ENCODE measurements at regions not wholly inside any gene's neighbourhood (a gene's known extent, or its start where the extent isn't known, plus 50 kb on each side); places are given as distances from the start of the nearest gene placed in this dataset.
"Not testable (repeated sequence)": the region's sequence is repeated elsewhere in the genome, so short reads cannot be mapped to it uniquely, and the experiment has no call there.

DNA sequence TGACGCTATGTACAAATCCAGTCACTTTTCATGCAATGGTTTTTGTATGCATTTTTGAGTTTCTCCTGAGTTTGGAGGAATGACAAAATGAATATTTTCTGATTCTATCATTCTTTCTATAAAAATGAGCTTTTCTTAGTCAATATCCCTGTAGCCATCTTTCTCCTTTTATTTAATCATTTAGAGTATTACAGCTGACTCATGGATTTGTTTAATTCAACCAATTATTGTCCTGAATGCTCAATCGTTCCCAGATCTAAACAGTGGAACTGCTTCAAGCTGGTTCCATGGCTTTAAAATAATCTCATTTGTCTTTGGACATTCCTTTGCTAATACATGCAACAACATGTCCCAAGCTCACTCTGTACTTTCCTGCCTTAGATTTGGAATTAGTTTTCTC lies 368.8 kb downstream of the ADCYAP1 start:
- DNase-seq (ENCODE audit: low read depth in 2 of 2), result no peak

DNA sequence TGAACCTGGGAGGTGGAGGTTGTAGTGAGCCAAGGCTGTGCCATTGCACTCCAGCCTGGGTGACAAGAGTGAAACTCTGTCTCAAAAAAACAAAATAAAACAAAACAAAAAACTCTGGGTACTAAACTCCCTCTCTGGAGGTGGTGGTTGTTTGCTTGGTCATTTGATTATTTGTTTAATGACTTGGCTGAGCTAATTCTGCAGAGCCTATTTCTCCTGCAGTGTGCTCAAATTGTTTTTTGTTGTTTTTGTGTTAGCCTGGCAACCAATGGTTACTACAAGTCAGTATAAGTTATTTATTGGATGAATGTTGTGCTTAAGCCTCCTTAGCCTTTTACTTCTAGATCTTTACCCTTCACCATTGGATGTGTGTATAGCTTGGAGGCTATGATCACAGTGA lies 387.5 kb downstream of the ADCYAP1 start:
- no peak for DNase-seq (ENCODE audit: low read depth in 2 of 2)

DNA sequence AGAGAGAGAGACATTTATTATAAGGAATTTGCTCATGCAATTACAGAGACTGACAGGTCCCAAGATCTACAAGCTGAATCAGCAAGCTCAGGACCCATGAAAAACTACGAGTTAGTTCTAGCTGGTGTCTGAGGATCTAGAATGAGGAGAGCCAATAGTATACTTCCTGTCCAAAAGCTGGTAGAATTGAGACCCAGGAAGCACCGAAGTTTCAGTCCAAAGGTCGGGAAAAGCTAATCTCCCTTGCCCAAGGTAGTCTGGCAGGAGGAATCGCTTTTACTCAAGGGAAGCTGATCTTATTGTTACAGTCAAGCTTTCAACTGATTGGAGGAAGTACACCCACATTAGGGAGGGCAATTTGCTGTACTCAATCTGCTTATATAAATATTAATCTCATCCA lies 389.6 kb downstream of the ADCYAP1 start:
- DNase-seq (ENCODE audit: low read depth in 2 of 2), result no peak

DNA sequence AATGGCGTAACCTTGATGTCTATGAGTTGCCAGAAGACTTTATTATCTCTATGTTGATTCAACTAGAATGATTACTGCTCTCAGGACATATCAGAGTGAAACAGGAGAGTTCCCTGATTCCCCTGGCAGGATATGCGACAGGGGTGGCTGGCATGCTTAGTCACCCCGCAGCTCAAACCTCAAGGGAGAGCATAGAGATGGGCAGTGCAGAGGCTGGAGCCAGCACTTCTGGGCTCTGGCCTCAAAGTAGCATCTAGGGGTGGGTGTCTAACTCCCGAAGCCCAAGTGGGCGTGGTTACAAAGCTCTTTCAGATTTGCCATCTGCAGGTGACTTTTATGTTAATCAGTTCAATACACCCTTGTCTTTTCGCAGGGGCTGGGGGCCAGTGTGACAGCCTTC lies 391.6 kb downstream of the ADCYAP1 start:
- no peak for DNase-seq (ENCODE audit: low read depth in 2 of 2)

DNA sequence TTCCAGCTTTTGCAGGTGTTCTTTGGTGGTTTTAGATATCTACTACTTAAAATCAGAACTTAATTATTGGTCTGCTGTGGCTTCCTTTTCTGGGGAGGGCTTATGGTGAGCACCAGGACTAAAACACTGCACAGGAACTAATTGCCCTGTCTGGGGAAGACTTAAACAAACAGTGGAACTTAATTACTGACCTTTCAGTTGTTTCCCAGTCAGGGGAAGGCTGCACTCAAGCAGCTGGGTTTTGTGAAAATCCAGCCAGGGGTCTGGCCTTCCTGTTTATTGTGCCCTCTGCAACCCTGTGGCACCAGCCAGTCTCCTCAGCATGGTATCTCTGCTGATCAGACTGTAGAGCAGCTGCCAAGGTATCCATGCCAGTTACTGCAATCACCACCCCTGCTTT lies 398.2 kb downstream of the ADCYAP1 start:
- DNase-seq (ENCODE audit: low read depth in 2 of 2), result no peak

DNA sequence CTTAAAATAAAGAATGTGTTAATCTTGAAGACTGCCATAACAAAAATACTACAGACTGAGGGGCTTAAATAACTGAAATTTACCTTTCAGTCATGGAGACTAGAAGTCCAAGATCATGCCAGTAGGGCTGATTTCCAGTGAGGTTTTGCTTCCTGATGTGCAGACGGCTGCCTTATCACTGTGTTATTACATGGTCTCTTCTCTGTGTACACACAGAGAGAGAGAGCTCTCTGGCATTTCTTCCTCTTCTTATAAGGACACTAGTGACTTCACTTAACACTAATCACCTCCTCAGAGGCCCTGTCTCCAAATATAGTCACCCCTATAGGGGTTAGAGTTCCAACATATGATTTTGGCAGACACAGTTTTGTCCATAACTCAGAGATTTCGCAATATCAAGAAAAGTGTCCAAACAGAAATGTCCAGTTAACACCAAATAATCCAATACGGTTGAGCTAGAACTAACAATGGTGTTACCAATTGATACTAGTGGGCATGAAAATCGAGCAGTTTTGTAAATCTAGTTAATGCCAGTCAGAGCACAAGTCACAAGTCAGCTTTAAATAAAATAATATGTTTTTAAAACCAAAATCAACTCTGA lies 399.8 kb downstream of the ADCYAP1 start:
- DNase-seq (ENCODE audit: low read depth in 2 of 2), result no peak

DNA sequence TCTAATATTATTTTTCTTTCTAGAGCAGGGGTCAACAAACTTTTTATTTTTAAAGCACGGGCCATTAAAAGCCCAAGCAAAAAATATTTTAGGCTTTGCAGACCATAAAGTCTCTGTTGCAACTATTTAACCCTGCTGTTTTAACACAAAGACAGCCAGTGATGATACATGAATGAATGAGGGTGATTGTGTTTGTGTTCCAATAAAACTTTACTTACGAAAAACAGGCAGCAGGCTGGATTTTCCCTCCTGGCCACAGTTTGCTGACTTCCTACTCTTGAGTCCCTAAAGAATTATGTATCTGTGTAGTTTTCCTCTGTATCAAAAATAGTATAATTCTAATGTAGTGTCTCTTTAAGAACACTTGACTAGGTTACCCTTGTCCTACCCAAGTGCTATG lies 402.0 kb downstream of the ADCYAP1 start:
- DNase-seq (ENCODE audit: low read depth in 2 of 2), result no peak

DNA sequence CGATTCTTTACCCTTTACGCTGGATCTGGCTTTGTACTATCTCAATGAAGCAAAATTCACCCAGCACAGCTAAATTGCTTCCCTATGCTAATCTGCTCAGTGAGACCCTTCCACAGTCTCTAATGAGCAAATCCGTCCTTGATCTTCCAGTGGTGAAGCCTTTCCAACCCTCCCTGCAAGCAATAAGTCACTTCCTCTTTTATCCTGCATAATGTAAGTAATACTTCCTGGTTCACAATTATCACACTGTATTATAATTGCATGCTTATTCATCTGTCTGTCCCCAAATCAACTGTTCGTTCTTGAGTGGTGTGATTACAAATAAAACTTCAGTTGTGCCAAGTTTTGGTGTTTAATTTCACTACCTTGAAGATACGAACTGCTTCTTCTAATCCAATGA lies 404.0 kb downstream of the ADCYAP1 start:
- no peak for DNase-seq (ENCODE audit: low read depth in 2 of 2)

DNA sequence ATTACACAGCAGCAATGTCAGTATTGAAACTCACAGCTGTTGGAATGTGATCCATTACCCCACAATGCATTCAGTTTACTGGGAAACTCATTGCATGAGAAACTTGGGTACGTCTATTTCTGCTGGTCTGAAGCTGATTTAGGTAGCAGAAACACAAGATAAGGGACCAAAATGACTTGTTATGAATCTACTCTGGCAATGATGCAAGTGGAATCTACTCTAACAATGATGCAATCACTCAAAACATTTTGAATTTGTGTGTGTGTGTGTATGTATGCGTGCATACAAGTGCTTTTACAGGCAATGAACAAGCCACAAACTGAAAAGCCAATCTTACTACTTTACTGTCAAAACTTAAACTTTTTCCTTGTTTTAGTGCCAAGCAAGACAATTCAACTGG lies 406.7 kb downstream of the ADCYAP1 start:
- DNase-seq (ENCODE audit: low read depth in 2 of 2), result no peak

DNA sequence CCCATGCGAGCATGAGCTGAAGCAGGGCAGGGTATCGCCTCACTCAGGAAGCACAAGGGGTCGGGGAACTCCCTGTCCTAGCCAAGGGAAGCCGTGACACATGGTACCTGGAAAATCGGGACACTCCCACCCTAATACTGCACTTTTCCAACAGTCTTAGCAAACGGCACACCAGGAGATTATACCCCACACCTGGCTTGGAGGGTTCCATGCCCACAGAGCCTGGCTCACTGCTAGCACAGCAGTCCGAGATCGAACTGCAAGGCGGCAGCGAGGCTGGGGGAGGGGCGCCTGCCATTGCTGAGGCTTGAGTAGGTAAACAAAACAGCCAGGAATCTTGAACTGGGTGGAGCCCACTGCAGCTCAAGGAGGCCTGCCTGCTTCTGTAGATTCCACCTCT lies 430.7 kb downstream of the ADCYAP1 start:
- DNase-seq (ENCODE audit: low read depth in 2 of 2), result not testable (repeated sequence)

DNA sequence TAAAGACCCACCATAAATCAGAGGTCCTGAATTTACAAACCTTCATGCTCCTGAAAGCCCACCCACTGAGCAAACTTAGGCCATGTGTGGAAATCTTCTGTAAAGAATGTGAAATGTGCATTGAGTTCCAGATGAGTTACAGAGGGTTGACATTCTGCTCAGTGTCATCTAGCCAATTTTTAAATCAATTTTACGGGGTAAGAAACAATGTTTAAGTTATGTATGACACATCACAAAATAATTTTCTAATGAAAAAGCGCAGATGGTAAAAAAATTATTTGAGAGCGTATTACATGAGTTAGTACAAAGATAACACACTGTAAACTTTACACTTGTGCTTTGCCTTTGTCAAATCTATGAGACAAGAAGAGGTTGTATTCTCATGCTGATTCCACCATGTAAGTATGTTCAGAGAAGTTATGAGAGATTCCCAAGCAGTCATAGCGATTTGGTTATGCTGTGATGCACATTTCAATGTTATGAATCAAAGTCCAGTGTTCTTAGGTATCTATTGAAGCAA lies 446.3 kb downstream of the ADCYAP1 start:
- no peak for DNase-seq (ENCODE audit: low read depth in 2 of 2)

DNA sequence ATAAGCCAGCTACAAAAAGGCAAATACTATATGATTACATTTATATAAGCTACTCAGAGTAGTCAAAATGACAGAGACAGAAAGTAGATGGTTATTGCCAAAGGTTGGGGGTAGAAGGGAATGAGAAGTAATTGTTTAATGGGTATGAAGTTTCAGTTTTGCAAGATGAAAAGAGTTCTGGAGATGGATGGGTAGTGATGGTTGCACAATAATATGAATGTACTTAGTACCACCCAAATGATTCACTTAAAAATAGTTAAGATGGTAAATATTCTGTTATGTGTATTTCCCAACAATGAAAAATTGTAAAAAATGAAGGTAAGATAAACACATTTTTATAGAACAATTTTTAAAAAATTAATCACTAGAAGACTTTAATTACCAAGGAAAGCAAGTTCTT lies 448.4 kb downstream of the ADCYAP1 start:
- DNase-seq (ENCODE audit: low read depth in 2 of 2), result no peak

DNA sequence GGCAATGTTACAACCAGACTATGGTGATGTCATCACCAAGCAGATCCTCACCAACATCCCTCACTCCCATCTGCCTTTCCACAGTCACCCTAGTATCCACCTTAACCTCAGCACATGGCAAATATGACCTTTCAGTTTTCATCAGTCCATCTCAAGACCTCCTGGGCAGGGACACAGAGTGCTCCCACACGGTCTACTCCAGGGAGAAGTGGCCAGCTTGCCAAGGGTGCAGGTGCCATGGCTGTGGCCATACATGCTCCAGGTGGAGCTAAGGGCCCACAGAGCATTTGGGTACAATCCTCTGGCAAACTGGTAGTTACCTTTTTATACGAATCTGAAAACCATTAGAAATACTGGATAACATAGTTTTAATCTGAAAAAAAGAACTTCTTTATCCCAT lies 453.1 kb downstream of the ADCYAP1 start:
- DNase-seq (ENCODE audit: low read depth in 2 of 2), result no peak

DNA sequence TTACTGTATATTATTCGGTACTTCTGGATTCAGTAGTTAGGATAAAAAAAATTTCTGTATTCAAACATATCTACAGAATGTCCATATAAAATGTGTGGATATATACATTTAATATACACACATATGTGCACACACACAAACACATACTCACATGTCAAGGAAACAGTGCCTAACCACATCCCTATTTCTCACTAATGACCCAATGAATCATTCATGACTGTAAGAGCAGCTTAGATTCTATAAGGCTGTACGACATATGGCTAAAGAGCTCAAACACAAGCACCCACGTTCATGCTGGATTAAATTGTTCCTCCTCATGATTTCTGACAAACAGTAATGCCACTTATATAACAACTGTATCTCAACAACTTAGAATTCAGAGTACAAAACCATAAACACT lies 457.3 kb downstream of the ADCYAP1 start:
- no peak for DNase-seq (ENCODE audit: low read depth in 2 of 2)

DNA sequence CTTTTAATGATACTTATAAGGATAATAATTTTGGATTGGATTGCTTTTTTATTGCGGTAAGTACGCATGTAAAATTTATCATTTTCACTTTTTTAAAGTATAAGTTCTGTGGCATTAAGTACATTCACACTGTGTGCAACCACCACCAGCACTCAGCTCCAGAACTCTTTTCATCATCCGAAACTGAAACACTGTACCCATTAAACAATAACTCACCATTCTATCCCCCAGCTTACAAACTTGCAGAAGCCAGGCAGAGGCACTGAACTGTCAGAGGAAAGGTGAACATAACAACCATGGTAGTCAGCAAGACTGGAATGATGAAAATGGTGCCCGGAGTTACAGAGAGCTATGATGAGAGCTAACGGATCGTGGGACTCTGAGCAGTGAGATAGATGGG lies 465.9 kb downstream of the ADCYAP1 start:
- DNase-seq (ENCODE audit: low read depth in 2 of 2), result no peak

DNA sequence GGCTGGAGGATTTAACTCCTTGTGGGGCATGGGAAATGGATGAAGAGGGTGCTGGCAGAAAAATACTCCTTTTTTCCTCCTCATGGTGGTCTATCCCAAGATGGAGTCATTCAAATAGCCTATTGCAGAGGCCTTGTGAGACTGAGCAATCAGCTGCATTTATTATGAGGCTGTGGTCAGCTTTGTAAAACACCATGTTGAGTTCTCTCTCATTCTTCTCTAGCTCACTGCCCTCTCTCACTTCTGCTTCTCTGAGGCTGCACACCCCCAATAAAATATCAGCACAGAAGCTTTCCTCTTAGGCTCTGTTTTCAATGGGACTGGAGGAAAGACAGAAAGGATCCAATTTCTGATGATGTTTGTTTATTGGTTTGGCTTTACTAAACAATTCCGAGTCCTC lies 467.1 kb downstream of the ADCYAP1 start:
- DNase-seq (ENCODE audit: low read depth in 2 of 2), result no peak

DNA sequence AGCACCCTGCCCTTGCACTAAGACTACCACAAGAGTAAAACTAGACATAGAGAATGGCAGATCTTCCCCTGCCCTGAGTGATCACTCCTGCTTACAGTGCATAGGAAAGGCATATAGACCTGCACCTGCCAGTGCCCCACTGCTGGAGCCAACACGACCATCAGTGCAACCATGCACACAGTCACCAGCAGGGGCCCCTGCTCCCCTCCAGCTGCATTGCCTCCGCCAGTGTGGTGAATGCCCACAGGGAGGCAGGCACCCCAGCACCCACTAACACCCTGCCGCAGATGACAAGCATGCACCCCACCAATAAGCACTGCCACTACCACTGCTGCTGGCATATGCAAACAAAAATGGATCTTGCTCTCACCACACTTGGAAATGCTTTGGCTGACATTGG lies 478.8 kb downstream of the ADCYAP1 start:
- DNase-seq (ENCODE audit: low read depth in 2 of 2), result no peak

DNA sequence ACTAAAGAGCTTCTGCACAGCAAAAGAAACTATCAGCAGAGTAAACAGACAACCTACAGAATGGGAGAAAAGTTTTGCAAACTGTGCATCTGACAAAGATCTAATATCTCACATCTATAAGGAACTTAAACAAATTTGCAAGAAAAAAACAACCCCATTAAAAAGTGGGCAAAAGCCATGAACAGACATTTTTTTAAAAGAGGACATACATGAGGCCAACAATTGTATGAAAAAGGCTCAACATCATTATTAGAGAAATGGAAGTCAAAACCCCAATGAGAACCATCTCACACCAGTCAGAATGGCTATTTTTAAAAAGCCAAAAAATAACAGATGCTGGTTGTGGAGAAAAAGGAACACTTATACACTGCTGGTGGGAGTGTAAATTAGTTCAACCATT lies 483.8 kb downstream of the ADCYAP1 start:
- DNase-seq (ENCODE audit: low read depth in 2 of 2), result not testable (repeated sequence)

DNA sequence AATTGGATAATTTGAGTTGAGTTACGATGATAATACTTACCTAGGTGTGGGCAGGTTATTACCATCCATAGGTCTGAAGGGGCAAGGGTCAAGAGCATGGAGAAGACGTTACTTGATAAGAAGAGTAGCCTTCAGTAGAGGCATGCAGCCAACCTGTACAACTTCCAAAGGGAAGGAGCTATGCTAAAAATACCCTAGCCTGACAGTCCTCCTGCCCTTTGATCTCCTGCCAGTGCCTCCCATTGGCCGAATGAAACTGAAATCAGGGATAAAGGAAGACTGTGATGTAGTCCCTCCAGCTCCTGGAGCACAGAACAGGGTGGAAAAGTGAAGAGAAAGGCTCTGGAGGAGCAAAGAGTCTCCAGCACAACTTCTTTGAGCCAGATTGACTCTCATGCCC lies 487.4 kb downstream of the ADCYAP1 start:
- no peak for DNase-seq (ENCODE audit: low read depth in 2 of 2)

DNA sequence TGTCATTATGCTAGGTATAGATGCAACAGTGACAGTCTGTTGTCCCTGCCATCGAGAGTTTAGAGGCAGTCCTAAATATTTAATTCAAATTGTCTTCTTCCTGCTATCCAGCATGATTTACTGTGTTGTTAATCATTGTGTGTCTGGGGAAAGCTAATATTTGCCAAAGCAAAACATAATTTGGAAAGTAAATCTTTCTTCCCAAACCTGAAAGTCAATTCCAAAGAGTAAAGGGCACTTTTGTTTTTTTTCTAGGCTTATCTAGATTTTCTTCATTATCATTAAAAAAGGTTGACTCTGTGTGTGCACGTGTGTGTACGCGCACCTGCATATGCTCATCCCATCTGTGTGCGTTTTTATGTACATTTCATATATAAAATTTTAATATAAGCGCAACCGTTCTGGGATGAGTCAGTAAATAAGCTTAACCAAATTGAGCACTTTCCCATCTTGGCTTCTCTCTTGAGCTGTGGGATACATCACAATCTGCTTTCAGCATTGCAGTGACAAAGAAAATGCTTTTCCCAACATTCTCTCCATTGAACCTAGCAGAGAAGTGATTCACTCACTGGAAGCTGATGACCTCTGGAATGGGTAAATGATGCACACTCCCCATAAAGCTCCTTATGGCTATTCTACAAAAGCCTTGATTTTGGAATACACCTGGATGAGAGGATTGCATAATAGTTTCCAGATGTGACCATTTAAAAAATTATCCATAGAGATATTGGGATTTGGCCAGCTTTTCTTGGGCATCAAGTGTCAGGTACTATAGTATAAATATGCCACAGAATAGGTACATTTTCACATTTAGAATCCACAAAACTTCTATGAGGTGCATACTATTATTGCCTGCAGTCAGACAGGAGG lies 488.4 kb downstream of the ADCYAP1 start:
- no peak for DNase-seq (ENCODE audit: low read depth in 2 of 2)

DNA sequence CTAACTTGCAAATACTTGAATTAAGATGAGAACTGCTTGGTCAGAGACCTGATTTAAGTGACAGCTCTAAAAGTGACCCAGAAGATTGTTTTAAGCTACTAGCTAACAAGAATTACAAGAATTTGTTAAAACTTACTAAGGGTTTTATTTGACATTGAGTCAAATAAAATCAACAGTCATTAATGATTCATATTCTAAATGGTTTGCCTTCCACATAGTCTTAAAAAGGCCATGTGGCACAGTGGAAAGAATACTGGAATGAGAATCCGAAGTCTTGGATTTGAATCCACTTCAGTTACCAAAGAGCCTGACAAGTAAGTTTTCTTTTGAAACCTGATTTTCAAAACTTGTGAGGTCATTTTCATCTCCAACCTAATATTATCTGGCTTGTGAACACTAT lies 489.3 kb downstream of the ADCYAP1 start:
- DNase-seq (ENCODE audit: low read depth in 2 of 2), result no peak

DNA sequence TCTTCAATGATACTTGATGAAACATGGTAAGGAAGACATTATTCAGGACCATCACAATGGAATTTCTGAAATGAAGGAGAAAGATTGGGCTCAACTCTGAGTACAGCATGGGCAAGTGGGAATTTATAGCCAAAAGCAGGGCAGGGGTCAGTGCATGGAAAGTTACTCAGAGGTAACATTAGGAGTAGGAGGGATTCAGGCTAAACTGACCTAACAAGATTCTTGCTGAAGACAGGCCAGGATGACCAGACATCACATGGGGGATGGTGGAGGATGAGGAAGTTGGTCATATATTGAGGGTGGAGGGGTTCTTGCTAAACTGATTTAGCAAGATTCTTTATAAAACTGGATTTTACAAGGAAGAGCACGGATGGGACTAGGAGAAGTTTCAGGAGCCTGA lies 489.8 kb downstream of the ADCYAP1 start:
- DNase-seq (ENCODE audit: low read depth in 2 of 2), result no peak

DNA sequence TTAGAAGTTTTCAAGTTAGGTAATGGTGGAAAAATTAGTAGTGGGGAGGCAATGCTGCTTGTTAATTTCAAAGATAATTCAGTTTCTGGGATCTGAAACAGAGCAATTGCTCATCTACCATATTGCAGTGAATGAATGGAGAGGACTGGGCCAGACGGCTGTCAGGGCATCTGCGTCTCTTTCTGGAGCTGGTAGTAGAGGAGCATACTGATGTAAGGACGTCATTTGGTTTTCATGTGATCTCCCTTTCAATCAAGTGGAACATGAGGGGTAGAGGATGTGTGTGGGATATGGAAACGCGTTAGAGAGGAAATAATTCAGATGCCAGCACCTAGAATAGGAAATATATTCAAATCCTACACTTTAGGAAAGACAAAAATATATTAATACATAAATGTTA lies 490.3 kb downstream of the ADCYAP1 start:
- no peak for DNase-seq (ENCODE audit: low read depth in 2 of 2)

All from fibroblast of skin of left biceps (primary cell).